Retinal pigment epithelial cell (primary cell): ENCODE measurements at regions not wholly inside any gene's neighbourhood (a gene's known extent, or its start where the extent isn't known, plus 50 kb on each side); places are given as distances from the start of the nearest gene placed in this dataset.

Source experiments
- DNase-seq: peaks from one replicate; pipeline ENCODE4 v3.0.0-alpha.2; 2010; ENCODE audit warnings: low read depth
- H3K4me3 ChIP-seq: 2 replicates; pipeline ENCODE4 v1.5.1; 2011; ENCODE audit warnings: mild to moderate bottlenecking, low read length, control low read depth, moderate library complexity
- TF ChIP-seq, protein P1 (sequence below): conservative IDR thresholded peaks from 2 replicates; pipeline ENCODE4 v1.5.1; 2011; ENCODE audit warnings: low read depth, low read length, control low read depth, inconsistent platforms

DNA sequence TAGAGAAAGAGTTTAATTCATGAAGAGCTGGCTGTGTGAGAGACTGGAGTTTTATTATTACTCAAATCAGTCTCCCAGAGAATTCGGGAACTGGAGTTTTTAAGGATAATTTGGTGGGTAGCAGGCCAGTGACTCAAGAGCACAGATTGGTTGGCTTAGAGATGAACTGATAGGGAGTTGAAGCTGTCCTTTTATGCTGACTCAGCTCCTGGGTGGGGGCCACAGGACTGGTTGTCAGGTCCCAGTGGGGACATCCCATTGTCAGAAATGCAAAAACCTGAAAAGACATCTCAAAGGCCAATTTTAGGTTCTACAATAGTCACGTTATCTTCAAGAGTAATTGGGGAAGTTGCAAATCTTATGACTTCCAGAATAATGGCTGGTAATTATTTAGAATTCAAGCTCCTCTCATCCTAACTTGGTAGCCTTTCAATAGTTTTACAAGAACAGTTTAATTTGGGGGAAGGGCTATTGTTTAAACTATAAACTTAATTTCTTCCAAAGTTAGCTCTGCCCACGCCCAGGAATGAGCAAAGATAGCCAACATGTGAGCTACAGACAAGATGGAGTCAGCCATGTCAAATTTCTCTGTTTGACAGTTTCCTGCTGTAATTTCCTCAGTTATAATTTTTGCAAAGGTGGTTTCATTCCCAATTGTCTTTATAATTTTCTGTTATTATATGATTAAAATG, 149.4 kb upstream of the SLC39A10 start:
- H3K4me3 ChIP-seq = no peak overlapping the region
- DNase-seq = no peak
- TF ChIP-seq, protein P1, sequence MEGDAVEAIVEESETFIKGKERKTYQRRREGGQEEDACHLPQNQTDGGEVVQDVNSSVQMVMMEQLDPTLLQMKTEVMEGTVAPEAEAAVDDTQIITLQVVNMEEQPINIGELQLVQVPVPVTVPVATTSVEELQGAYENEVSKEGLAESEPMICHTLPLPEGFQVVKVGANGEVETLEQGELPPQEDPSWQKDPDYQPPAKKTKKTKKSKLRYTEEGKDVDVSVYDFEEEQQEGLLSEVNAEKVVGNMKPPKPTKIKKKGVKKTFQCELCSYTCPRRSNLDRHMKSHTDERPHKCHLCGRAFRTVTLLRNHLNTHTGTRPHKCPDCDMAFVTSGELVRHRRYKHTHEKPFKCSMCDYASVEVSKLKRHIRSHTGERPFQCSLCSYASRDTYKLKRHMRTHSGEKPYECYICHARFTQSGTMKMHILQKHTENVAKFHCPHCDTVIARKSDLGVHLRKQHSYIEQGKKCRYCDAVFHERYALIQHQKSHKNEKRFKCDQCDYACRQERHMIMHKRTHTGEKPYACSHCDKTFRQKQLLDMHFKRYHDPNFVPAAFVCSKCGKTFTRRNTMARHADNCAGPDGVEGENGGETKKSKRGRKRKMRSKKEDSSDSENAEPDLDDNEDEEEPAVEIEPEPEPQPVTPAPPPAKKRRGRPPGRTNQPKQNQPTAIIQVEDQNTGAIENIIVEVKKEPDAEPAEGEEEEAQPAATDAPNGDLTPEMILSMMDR = no peak

DNA sequence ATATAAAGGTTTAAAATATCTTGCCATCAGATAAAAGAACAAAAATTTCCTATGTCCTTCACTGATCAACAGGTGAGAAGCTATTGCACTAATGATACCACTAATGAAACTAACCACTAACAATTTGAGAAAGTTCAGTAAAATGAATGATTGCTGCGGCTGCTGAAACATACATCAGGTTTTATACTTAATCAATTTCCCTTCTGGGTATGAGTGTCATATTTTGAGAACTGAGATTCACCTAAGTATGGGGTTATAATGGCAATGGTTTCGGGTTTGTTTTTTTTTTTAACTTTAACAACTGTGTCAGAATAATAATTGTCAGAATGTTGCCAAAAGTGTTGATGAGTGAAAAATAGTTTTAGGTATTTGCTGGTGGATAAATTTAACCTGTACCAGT, 151.3 kb upstream of the SLC39A10 start:
- H3K4me3 ChIP-seq = no peak overlapping the region
- no peak for DNase-seq
- TF ChIP-seq, protein P1 = no peak

DNA sequence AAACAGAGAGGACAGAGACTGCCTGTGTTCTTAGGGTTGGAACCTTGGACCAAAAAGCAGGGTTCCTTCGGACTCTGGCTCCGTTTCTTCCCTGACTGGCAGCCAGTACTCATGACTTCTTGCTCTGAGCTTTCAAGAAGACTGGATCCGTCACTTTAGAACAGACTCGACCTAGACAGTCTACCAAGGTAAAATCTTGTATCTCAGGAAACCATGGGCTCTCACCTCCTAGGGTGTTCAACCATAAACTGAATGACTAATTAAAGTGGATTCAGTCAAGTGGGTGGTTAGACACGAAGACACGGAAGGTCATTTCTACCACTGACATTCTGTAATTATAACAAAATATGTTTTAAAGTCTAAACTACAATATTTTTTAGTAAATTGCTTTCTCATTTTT, 153.8 kb upstream of the SLC39A10 start:
- H3K4me3 ChIP-seq = no peak overlapping the region
- TF ChIP-seq, protein P1 = no peak
- DNase-seq = no peak

DNA sequence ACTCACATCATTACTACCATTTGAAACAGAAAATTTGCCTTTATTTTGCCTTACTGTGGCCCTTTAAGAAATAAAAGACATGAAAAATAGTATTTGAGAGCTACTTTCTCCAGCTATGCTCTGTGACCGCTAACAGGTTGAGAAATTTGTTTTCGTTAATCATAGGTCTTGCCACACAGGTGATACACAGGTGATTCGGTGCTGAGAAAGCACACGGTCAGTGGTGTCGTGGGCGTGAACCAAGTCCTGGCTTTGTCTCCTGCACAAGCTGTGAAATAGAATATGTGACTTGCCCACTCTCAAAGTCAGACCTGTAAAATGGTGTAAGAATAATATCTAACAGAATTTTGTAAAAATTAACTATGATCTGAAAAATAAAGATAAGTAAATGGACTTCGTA, 155.3 kb upstream of the SLC39A10 start:
- no peak for DNase-seq
- TF ChIP-seq, protein P1 = no peak
- no peak overlapping the region for H3K4me3 ChIP-seq

DNA sequence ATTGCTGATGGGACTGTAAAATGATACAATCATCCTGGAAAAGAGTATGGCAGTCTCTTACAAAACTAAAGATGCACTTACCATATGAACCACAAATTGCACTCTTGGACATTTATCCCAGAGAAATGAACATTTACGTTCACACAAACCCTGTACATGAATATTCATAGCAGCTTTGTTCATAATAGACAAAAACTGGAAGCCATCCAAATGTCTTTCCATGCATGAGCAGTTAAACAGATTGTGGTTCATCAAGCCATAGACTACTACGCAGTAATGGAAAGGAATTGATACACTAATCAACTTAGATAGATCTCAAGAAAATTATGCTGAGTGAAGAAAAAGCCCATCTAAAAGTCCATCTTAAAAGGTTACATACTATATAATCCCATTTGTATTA, 156.1 kb upstream of the SLC39A10 start:
- DNase-seq = peak; percentile 56
- TF ChIP-seq, protein P1 = no peak
- no peak overlapping the region for H3K4me3 ChIP-seq

DNA sequence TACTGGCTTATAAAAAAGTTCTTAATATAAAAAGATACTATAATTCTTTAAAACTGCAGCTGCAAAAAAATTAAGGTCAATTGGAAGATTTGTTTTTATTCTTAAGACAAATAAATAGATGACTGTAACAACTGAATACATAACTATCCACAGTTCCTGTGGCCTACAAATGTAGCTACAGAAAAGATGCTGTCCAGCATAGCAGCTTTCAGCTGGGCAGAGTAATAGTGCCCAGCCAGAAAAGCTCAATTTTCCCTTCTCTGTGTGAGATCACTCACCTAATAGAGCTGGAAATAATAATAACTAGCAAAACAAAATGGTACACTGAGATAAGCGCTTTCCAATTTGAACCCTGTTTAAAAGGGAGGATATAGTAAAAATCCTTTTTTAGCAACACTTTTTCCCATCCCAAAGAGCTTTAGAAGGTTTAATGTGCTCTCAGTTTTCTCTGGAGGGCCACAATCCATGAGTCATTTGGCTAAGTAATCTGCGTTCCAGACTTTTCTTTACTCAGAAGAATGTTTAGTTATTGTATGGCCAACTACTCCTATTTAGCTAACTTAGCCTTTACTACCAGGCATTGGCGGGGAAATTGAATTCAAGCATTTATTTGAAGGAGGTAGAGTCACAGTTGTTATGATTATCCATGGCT, 158.1 kb upstream of the SLC39A10 start:
- H3K4me3 ChIP-seq = no peak overlapping the region
- TF ChIP-seq, protein P1 = no peak
- no peak for DNase-seq

DNA sequence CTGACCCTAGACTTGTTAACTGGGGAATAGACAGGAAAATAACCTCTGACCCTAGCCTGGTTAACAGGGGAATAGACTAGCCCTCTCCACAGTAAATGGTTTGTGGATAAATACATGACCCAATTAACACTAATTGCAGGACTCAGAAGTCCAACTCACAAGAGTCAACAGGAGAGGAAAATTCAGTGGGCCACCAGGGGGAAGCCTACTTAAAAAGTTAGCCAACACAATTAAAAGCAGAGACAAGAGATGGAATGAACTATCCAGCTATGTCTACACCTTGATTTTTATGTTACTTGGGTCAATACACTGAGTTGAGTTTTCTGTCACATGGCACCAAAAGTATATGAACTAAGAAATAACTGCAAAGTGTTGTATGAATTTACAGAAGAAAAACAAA, 158.8 kb upstream of the SLC39A10 start:
- no peak for DNase-seq
- TF ChIP-seq, protein P1 = peak; percentile 45
- H3K4me3 ChIP-seq = no peak overlapping the region
